HG02763 (cell line): ENCODE measurements at regions not wholly inside any gene's neighbourhood (a gene's known extent, or its start where the extent isn't known, plus 50 kb on each side); places are given as distances from the start of the nearest gene placed in this dataset.

Source experiments
- ATAC-seq: cut with Tn5 transposase; IDR thresholded peaks from one replicate; pipeline ENCODE4 v1.9.1; 2021; ENCODE audit warnings: mild to moderate bottlenecking, moderate library complexity; ENCODE audit not compliant: unreplicated experiment

DNA sequence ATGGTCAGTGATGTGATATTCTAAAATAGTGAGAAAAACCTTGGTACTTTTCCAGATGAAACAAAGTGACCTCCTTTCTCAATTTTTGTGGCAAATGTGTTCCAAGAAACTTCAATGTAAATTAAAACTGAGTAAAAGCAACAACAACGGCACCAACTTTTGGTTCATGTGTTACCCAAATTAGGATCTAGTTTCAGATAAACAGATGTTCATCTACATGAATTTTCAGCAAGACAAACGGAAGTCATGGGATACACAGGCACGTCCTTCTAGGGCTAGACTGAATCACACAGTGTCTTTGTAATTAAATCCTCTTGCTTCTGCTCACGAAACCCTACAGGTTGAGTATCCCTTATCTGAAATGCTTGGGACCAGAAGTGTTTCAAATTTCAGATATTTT, 915.2 kb downstream of the TFAP2A start:
- no peak for ATAC-seq

GRCh38 chr6:9496837-9497236, 918.0 kb downstream of the TFAP2A start:
- no peak for ATAC-seq

- ATAC-seq, result no peak
These were observed 920.0 kb downstream of the TFAP2A start for GRCh38 chr6:9494864-9495263.

GRCh38 chr6:9492790-9493189, 922.1 kb downstream of the TFAP2A start:
- no peak for ATAC-seq

DNA sequence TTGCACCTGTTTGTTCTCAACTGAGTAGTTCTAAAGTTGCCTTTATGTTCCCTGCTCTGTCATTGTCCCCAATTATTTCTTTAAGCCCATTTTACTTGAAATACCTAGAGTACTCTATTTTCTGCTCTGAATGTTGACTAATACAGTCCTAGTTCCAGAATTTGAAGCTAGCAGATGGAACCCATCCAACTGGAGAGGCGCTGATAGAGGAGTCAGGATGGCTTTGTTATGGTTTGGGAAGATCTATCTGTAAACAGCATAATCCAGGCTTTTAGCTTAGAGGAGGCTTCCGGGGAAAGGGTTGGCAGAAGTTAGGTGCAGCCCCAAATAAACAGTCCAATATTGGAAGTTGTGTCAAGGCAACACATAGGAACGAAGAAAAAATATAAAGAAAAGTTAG, 927.7 kb downstream of the TFAP2A start:
- ATAC-seq, result no peak

DNA sequence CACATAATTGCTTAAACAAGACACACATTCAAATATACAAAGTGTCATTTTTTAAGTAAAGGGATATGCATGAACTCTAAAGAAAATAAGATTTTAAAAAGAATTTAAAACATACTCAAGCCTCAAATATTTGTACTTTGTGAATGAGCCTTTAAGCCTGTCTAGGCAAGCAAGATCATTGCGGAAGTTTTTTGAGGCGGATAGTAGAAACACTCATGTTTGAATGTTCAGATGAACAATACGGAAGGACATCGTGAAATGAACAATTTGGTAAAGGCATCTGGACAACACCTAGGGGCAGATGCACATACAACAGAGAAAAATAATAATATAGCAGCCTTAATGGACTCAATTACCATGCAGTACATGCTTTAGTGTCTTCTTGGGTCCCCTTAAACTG, 928.9 kb downstream of the TFAP2A start:
- ATAC-seq, result no peak

DNA sequence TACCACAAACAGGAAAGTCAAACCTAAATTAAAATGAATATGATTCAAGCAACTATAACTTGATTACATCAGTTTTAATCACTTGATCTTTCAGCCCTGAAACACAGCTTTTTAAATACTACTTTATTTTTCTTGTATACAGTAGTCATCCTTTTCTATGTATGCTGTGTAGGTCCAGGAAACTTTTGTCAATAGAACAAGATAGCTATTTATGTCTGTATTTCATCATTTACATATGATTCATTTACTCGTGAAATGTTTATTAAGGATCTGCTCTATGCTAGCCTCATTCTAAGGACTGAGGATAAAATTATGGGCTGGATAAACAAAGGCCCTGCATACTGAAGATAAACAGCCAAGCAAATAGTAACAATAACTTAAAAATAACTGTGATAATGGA, 930.2 kb downstream of the TFAP2A start:
- no peak for ATAC-seq

GRCh38 chr6:9484091-9484490, 930.8 kb downstream of the TFAP2A start:
- ATAC-seq, result no peak

GRCh38 chr6:9482030-9482738, 932.7 kb downstream of the TFAP2A start:
- ATAC-seq, result no peak

DNA sequence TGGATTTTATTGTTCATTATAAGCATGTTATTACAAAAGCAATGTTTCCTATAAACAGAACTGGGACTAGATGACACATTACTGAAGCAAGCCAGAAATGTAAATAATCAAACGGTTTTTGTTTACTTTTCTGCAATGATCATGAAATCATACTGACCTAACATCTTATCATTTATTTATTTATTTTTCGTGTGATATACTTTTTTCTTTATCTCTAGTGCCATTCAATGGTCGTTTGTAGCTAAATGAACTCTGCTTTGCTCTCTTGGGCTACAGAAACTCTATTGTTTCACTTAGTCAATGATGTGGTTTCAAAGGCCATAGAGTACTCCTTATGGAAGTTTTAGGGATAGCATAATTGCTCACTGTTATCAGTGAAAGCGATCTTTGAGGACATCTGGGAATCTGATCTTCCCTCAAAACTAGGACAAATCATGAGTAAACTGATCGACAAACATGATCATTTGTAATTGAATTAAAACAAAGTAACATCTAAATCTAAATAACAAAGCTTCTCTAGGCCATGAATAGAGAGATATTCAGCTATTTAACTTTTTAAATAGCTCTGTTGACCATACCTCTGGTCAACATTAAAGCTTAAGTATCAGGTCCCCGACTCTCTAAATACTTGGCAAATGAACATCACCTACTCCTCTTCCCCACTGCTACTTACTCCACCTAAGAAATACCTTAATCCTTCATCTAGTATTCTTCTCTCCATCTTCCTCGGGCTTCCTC, 933.4 kb downstream of the TFAP2A start:
- ATAC-seq, result no peak

DNA sequence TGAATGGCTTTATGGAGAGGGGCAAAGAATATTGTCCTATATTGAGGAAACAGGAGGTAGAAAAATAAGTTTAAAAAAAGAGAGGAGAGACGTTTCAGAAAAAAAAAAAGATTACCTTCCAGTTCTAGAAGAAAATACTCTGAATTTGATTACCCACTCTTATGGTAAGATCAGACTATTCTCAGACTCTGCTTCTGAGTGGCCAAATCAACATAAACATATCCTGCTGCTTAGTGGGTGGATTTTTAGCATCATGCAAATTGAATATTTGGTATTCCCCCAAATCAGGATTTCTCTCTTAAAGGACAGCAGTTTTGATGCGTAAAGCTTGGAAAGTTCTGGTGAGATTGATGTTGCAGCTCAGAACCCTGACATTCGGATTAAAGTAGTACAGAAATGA, 946.6 kb downstream of the TFAP2A start:
- no peak for ATAC-seq

DNA sequence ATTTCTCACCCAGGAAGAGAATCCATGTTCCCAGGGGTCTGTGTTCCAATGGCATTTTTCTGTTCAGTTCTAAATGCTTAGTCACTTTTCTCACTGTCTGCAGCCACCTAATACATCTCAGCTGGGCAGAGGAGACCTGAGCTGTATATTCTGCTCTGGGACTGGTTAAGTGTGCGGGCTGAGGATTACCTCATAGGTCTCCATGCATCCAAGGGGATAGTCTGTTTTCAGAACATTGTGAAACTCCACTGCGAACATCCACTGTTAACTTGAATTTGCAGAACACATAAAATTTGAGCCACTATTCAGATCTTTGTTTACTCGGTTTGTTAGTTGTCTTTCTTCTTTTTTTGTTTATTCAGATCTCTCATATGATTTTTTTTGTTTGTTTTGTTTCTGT, 947.1 kb downstream of the TFAP2A start:
- no peak for ATAC-seq

GRCh38 chr6:9464583-9464982, 950.3 kb downstream of the TFAP2A start:
- no peak for ATAC-seq

GRCh38 chr6:9463311-9463710, 951.6 kb downstream of the TFAP2A start:
- ATAC-seq, result no peak

- ATAC-seq, result no peak
These were observed 953.7 kb downstream of the TFAP2A start for GRCh38 chr6:9461188-9461587.

- ATAC-seq, result no peak
These were observed 956.5 kb downstream of the TFAP2A start for GRCh38 chr6:9458424-9458823.

- no peak for ATAC-seq
These were observed 958.8 kb downstream of the TFAP2A start for GRCh38 chr6:9455864-9456658.

DNA sequence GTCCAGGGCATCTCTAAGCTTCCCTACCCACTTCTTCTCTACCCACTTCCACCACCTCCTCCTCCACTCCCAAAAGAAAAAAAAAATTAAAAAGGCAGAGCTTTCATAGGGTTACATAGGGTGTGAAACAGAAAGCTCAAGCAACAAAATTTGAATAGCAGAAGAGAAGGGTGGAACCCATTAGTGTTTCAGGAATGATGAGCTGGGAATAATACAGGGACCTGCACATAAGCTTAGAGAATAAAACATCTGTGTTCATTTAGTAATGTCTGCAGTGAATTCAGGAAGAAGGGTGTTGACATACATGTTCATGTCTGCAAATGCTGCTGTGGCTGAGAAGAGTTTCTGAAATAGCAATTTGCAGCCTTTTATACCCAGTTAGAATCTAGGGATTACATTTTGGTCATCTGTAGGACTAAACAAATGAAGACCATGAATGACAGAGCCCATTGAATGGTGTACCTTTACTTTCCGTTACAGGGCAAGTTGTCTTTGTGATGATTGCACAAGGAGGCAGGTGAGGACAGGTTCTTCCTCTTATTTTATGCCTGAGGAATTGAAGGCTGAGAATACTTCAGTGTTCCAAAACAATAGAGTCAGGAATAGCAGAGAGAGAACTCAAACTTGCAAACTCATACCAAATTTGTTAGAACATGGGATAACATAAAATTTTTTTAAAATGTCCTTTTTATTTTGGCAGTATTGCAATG, 975.1 kb downstream of the TFAP2A start:
- no peak for ATAC-seq

- no peak for ATAC-seq
These were observed 977.0 kb downstream of the TFAP2A start for GRCh38 chr6:9437836-9438235.

DNA sequence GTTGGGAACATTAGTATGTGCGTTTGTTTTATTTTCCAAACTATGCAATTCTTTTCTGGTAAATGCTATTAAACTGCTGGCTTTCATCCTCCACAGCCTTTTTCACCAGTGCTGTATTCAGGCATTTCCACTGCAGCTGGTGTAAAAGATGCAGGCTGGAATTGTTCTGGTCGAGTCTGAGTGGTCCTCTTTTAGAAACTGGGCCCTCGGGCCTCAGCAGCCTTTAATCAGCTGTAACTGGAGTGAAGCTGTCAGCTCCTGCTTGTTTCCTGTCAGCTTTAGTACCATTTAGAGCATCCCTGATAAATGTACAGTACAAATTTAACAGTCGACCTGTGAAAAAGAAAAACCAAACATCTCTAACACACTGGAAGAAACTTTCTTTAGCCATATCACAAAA, 979.6 kb downstream of the TFAP2A start:
- no peak for ATAC-seq

DNA sequence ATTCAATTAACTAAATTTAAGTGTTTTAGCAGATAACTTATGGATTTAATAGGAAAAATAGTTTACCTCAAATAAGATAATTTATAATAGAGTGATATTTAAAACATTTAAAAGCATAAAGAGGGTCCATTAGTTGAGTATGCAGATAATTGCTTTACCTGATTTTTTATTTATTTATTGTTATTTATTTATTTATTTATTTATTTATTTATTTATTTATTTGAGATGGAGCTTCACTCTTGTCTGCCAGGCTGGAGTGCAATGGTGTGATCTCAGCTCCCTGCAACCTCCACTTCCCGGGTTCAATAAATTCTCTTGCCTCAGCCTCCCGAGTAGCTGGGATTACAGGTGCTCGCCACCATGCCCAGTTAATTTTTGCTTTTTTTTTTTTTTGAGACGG, 982.9 kb downstream of the TFAP2A start:
- ATAC-seq, result no peak
